ENCODE measurements at regions not wholly inside any gene's neighbourhood (a gene's known extent, or its start where the extent isn't known, plus 50 kb on each side); places are given as distances from the start of the nearest gene placed in this dataset.

- H3K27ac ChIP-seq (ENCODE audit: low read depth, low read length): no peak overlapping the region
- no peak overlapping the region for H3K9ac ChIP-seq (ENCODE audit: low read length)
- H3K36me3 ChIP-seq (ENCODE audit: insufficient read depth, low read length): no peaks in the 10 kb centered on the region
- no peaks in the 10 kb centered on the region for H3K27me3 ChIP-seq (ENCODE audit: control insufficient read depth in 1 of 2, insufficient read depth in 2 of 2, low read length in 2 of 2)
- no peaks in the 10 kb centered on the region for H3K9me3 ChIP-seq (ENCODE audit: low read length)
- H3K4me1 ChIP-seq (ENCODE audit: insufficient read depth, low read length): no peaks in the 10 kb centered on the region
- H3K4me3 ChIP-seq (ENCODE audit: low read depth in 1 of 2, low read length in 2 of 2): no peak overlapping the region
These were observed 84.9 kb upstream of the POU1F1 start for GRCh38 chr3:87361271-87361670.

GRCh38 chr3:87359826-87360225 lies 83.4 kb upstream of the POU1F1 start:
- Histone ChIP-seq H3K27me3 (ENCODE audit: control insufficient read depth in 1 of 2, insufficient read depth in 2 of 2, low read length in 2 of 2) (no peaks in the 10 kb centered on the region), H3K36me3 (ENCODE audit: insufficient read depth, low read length) (no peaks in the 10 kb centered on the region), H3K9me3 (ENCODE audit: low read length) (no peaks in the 10 kb centered on the region), H3K9ac (ENCODE audit: low read length) (no peak overlapping the region), H3K4me1 (ENCODE audit: insufficient read depth, low read length) (no peaks in the 10 kb centered on the region), H3K27ac (ENCODE audit: low read depth, low read length) (no peak overlapping the region), H3K4me3 (ENCODE audit: low read depth in 1 of 2, low read length in 2 of 2) (no peak overlapping the region)

- H3K9me3 ChIP-seq (ENCODE audit: low read length): no peaks in the 10 kb centered on the region
- H3K9ac ChIP-seq (ENCODE audit: low read length): no peak overlapping the region
- H3K4me3 ChIP-seq (ENCODE audit: low read depth in 1 of 2, low read length in 2 of 2): no peak overlapping the region
- H3K4me1 ChIP-seq (ENCODE audit: insufficient read depth, low read length): no peaks in the 10 kb centered on the region
- no peaks in the 10 kb centered on the region for H3K36me3 ChIP-seq (ENCODE audit: insufficient read depth, low read length)
- H3K27ac ChIP-seq (ENCODE audit: low read depth, low read length): no peak overlapping the region
- H3K27me3 ChIP-seq (ENCODE audit: control insufficient read depth in 1 of 2, insufficient read depth in 2 of 2, low read length in 2 of 2): no peaks in the 10 kb centered on the region
These were observed 82.6 kb upstream of the POU1F1 start for GRCh38 chr3:87359025-87359424.

GRCh38 chr3:87358066-87358465 lies 81.7 kb upstream of the POU1F1 start:
- H3K4me1 ChIP-seq (ENCODE audit: insufficient read depth, low read length): no peaks in the 10 kb centered on the region
- no peak overlapping the region for H3K4me3 ChIP-seq (ENCODE audit: low read depth in 1 of 2, low read length in 2 of 2)
- no peak overlapping the region for H3K9ac ChIP-seq (ENCODE audit: low read length)
- no peak overlapping the region for H3K27ac ChIP-seq (ENCODE audit: low read depth, low read length)
- H3K36me3 ChIP-seq (ENCODE audit: insufficient read depth, low read length): no peaks in the 10 kb centered on the region
- no peaks in the 10 kb centered on the region for H3K27me3 ChIP-seq (ENCODE audit: control insufficient read depth in 1 of 2, insufficient read depth in 2 of 2, low read length in 2 of 2)
- H3K9me3 ChIP-seq (ENCODE audit: low read length): no peaks in the 10 kb centered on the region

GRCh38 chr3:87354398-87354797 lies 78.0 kb upstream of the POU1F1 start:
- Histone ChIP-seq H3K9me3 (ENCODE audit: low read length) (no peaks in the 10 kb centered on the region), H3K4me3 (ENCODE audit: low read depth in 1 of 2, low read length in 2 of 2) (no peak overlapping the region), H3K27ac (ENCODE audit: low read depth, low read length) (no peak overlapping the region), H3K36me3 (ENCODE audit: insufficient read depth, low read length) (no peaks in the 10 kb centered on the region), H3K4me1 (ENCODE audit: insufficient read depth, low read length) (no peaks in the 10 kb centered on the region), H3K9ac (ENCODE audit: low read length) (no peak overlapping the region), H3K27me3 (ENCODE audit: control insufficient read depth in 1 of 2, insufficient read depth in 2 of 2, low read length in 2 of 2) (no peaks in the 10 kb centered on the region)

GRCh38 chr3:87351937-87352336 lies 75.6 kb upstream of the POU1F1 start:
- H3K9me3 ChIP-seq (ENCODE audit: low read length): no peaks in the 10 kb centered on the region
- no peaks in the 10 kb centered on the region for H3K27me3 ChIP-seq (ENCODE audit: control insufficient read depth in 1 of 2, insufficient read depth in 2 of 2, low read length in 2 of 2)
- H3K4me3 ChIP-seq (ENCODE audit: low read depth in 1 of 2, low read length in 2 of 2): no peak overlapping the region
- H3K9ac ChIP-seq (ENCODE audit: low read length): no peak overlapping the region
- H3K36me3 ChIP-seq (ENCODE audit: insufficient read depth, low read length): no peaks in the 10 kb centered on the region
- no peaks in the 10 kb centered on the region for H3K4me1 ChIP-seq (ENCODE audit: insufficient read depth, low read length)
- H3K27ac ChIP-seq (ENCODE audit: low read depth, low read length): no peak overlapping the region

- Histone ChIP-seq H3K36me3 (ENCODE audit: insufficient read depth, low read length) (no peaks in the 10 kb centered on the region), H3K4me1 (ENCODE audit: insufficient read depth, low read length) (no peaks in the 10 kb centered on the region), H3K27me3 (ENCODE audit: control insufficient read depth in 1 of 2, insufficient read depth in 2 of 2, low read length in 2 of 2) (no peaks in the 10 kb centered on the region), H3K4me3 (ENCODE audit: low read depth in 1 of 2, low read length in 2 of 2) (no peak overlapping the region), H3K9me3 (ENCODE audit: low read length) (no peaks in the 10 kb centered on the region), H3K27ac (ENCODE audit: low read depth, low read length) (no peak overlapping the region), H3K9ac (ENCODE audit: low read length) (no peak overlapping the region)
These were observed 74.2 kb upstream of the POU1F1 start for GRCh38 chr3:87350367-87351199.

GRCh38 chr3:87349833-87350232 lies 73.4 kb upstream of the POU1F1 start:
- Histone ChIP-seq H3K4me1 (ENCODE audit: insufficient read depth, low read length) (no peaks in the 10 kb centered on the region), H3K4me3 (ENCODE audit: low read depth in 1 of 2, low read length in 2 of 2) (no peak overlapping the region), H3K9me3 (ENCODE audit: low read length) (no peaks in the 10 kb centered on the region), H3K27me3 (ENCODE audit: control insufficient read depth in 1 of 2, insufficient read depth in 2 of 2, low read length in 2 of 2) (no peaks in the 10 kb centered on the region), H3K9ac (ENCODE audit: low read length) (no peak overlapping the region), H3K27ac (ENCODE audit: low read depth, low read length) (no peak overlapping the region), H3K36me3 (ENCODE audit: insufficient read depth, low read length) (no peaks in the 10 kb centered on the region)

- Histone ChIP-seq H3K27ac (ENCODE audit: low read depth, low read length) (no peak overlapping the region), H3K9me3 (ENCODE audit: low read length) (no peaks in the 10 kb centered on the region), H3K27me3 (ENCODE audit: control insufficient read depth in 1 of 2, insufficient read depth in 2 of 2, low read length in 2 of 2) (no peaks in the 10 kb centered on the region), H3K4me1 (ENCODE audit: insufficient read depth, low read length) (no peaks in the 10 kb centered on the region), H3K4me3 (ENCODE audit: low read depth in 1 of 2, low read length in 2 of 2) (no peak overlapping the region), H3K9ac (ENCODE audit: low read length) (no peak overlapping the region), H3K36me3 (ENCODE audit: insufficient read depth, low read length) (no peaks in the 10 kb centered on the region)
These were observed 60.4 kb upstream of the POU1F1 start for GRCh38 chr3:87336761-87337160.

GRCh38 chr3:87335931-87336330 lies 59.5 kb upstream of the POU1F1 start:
- Histone ChIP-seq H3K36me3 (ENCODE audit: insufficient read depth, low read length) (no peaks in the 10 kb centered on the region), H3K27ac (ENCODE audit: low read depth, low read length) (no peak overlapping the region), H3K9me3 (ENCODE audit: low read length) (no peaks in the 10 kb centered on the region), H3K4me1 (ENCODE audit: insufficient read depth, low read length) (no peaks in the 10 kb centered on the region), H3K4me3 (ENCODE audit: low read depth in 1 of 2, low read length in 2 of 2) (no peak overlapping the region), H3K27me3 (ENCODE audit: control insufficient read depth in 1 of 2, insufficient read depth in 2 of 2, low read length in 2 of 2) (no peaks in the 10 kb centered on the region), H3K9ac (ENCODE audit: low read length) (no peak overlapping the region)

GRCh38 chr3:87333393-87333892 lies 57.1 kb upstream of the POU1F1 start:
- H3K36me3 ChIP-seq (ENCODE audit: insufficient read depth, low read length): no peaks in the 10 kb centered on the region
- no peak overlapping the region for H3K27ac ChIP-seq (ENCODE audit: low read depth, low read length)
- H3K4me1 ChIP-seq (ENCODE audit: insufficient read depth, low read length): no peaks in the 10 kb centered on the region
- H3K4me3 ChIP-seq (ENCODE audit: low read depth in 1 of 2, low read length in 2 of 2): no peak overlapping the region
- no peaks in the 10 kb centered on the region for H3K9me3 ChIP-seq (ENCODE audit: low read length)
- H3K27me3 ChIP-seq (ENCODE audit: control insufficient read depth in 1 of 2, insufficient read depth in 2 of 2, low read length in 2 of 2): no peaks in the 10 kb centered on the region
- no peak overlapping the region for H3K9ac ChIP-seq (ENCODE audit: low read length)

- H3K27me3 ChIP-seq (ENCODE audit: control insufficient read depth in 1 of 2, insufficient read depth in 2 of 2, low read length in 2 of 2): no peaks in the 10 kb centered on the region
- no peaks in the 10 kb centered on the region for H3K4me1 ChIP-seq (ENCODE audit: insufficient read depth, low read length)
- no peak overlapping the region for H3K4me3 ChIP-seq (ENCODE audit: low read depth in 1 of 2, low read length in 2 of 2)
- no peak overlapping the region for H3K27ac ChIP-seq (ENCODE audit: low read depth, low read length)
- no peaks in the 10 kb centered on the region for H3K36me3 ChIP-seq (ENCODE audit: insufficient read depth, low read length)
- no peaks in the 10 kb centered on the region for H3K9me3 ChIP-seq (ENCODE audit: low read length)
- H3K9ac ChIP-seq (ENCODE audit: low read length): no peak overlapping the region
These were observed 56.4 kb upstream of the POU1F1 start for GRCh38 chr3:87332789-87333188.

Data from muscle layer of colon (tissue), 2 donors.